ENCODE measurements at regions not wholly inside any gene's neighbourhood (a gene's known extent, or its start where the extent isn't known, plus 50 kb on each side); places are given as distances from the start of the nearest gene placed in this dataset.
"Not testable (repeated sequence)": the region's sequence is repeated elsewhere in the genome, so short reads cannot be mapped to it uniquely, and the experiment has no call there.

DNA sequence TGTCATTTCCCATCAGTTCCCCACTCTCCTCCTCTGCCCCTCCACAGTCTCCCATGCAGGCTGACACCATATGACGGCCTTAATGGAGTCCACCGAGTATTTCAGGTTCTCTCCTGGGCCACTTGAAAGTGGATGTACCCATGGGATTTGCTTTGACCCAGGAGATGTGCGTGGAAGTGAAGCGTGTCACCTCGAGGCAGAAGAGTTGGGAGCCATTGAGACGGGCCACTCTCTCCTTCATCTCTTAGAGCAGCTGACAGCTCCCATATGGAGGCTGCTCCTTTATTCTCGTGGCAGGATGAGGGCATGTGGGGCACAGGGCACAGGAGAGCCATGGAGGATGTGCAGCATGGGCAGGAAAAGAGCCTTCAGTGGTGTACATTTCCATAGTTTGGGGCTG lies 144.7 kb upstream of the CRYM start:
- DNase-seq: not testable (repeated sequence)

- peak in 1 of 2 donors; percentile 38 for DNase-seq
Measured at GRCh38 chr16:21404699-21405098, 126.6 kb upstream of the CRYM start.

DNA sequence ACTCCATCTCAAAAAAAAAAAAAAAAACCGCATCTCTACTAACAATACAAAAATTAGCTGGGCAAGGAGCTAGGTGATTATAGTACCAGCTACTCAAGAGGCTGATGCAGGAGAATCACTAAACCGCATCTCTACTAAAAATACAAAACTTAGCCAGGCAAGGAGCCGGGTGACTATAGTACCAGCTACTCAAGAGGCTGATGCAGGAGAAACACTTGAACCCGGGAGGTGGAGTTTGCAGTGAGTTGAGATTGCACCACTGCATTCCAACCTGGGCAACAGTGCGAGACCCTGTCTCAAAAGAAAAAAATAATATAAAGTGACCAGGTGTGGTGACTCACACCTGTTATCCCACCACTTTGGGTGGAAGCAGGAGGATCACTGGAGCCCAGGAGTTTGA lies 119.8 kb upstream of the CRYM start:
- DNase-seq: not testable (repeated sequence)

DNA sequence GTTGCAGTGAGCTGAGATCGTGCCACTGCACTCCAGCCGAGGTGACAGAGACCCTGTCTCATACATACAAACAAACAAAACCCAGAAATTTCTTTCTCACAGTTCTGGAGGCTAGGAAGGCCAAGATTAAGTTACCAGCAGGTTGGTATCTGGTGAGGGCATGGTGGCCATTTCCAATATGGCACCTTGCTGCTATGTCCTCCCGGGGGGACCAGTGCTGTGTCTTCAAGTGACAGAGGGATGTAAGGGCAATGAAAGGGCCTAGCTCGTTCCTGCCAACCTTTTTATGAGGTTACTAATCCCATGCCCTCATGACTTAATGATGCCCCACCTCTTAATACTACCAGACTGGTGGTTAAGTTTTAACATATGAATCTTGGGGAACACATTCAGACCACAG lies 118.5 kb upstream of the CRYM start:
- DNase-seq: not testable (repeated sequence)

- DNase-seq: not testable (repeated sequence)
Measured at GRCh38 chr16:21390634-21391033, 112.5 kb upstream of the CRYM start.

GRCh38 chr16:21389860-21390259 lies 111.8 kb upstream of the CRYM start:
- DNase-seq: not testable (repeated sequence)

DNA sequence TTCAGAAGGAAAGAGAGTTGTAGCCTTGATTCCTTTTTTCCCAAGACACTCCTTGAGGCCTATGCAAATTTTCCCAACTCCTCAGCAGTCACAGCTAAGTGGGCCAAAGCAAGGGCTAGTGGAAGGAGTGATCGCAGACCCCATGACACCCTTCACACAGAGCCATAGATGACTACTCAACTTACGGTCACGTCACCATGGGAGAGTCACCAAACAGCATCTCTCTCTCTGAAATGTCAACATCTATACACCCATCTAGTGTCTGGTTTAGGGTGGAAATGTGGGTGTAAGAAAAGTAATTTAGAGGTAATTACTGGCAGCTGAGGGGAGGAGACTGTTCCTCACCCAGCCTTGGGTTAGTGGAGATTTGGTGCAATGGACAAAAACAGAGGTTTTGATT lies 109.7 kb upstream of the CRYM start:
- DNase-seq: not testable (repeated sequence)

DNA sequence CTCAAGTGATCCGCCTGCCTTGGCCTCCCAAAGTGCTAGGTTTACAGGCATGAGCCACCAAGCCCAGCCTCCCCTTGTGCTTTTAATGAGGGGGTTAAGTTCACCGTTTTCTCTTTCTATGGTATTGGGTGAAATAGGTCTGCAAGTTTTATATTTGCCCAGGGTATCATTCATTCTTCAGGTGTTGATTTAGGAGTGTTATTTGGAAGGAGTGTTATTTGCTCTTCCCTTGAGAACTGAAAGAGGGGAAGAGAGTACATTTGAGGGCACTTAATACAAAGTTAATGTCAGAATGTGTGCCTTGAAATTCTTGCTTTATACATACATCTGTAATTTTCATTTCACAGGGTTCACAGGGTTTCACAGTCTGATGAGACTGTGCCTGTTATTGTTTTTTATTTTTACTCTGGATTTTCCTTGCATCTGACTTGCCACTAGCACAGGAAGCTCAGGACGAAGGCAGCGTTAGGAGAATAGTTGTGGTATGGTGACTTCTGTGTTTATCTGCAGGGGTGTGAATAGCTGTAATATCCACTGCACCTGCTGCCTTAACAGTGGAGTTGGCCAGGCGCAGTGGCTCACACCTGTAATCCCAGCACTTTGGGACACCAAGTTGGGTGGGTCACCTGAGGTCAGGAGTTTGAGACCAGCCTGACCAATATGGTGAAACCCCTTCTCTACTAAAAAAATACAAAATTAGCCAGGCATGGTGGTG lies 108.3 kb upstream of the CRYM start:
- not testable (repeated sequence) for DNase-seq

GRCh38 chr16:21383682-21384081 lies 105.6 kb upstream of the CRYM start:
- not testable (repeated sequence) for DNase-seq

GRCh38 chr16:21379645-21380044 lies 101.6 kb upstream of the CRYM start:
- DNase-seq: peak in 1 of 2 donors; percentile 56

DNA sequence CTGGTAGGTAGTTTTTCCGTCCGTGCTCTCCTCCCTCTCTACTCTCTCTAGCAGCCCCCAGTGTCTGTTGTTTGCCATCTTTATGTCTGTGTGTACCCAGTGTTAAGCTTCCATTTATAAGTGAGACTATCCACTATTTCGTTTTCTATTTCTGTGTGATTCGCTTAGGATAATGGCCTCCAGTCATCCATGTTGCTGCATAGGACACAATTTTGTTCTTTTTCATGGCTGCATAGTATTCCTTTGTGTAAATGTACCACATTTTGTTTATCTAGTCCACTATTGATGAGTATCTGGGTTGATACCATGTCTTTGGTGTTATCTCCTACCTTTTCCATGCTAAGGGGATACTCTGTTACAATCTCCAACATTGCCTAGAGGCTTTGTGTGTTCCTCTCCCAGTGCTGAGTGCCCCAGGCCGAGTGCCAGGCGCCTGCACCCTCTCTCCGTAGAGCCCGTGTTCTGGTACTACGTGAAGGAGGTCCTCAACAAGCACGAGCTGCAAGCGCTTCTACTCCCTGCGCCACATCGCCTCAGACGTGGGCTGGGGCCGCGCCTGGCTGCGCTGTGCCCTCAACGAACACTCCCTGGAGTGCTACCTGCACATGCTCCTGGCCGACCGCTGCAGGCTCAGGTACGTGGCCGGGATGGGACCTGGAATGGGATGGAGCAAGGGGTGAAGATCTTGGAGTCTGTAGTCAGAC lies 98.3 kb upstream of the CRYM start:
- DNase-seq: not testable (repeated sequence)

DNA sequence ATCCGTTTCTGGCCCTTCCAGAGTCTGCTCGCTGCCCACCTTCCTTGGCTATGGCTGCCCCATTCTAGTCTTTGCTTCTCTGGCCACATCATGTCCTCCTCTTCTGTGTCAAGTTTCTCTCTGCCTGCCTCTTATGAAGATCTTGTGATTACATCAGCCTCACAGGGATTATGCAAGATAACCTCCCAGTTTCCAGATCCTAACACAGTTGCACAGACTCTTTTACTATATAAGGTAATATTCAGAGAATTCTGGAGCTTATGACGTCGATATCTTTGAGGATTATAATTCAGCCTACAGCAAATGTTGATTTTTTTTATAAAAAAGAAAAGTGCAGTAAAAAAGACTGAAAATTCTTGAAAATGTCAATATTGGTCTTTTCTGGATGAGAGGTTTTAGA lies 97.2 kb upstream of the CRYM start:
- not testable (repeated sequence) for DNase-seq

GRCh38 chr16:21373454-21373853 lies 95.4 kb upstream of the CRYM start:
- DNase-seq: not testable (repeated sequence)

DNA sequence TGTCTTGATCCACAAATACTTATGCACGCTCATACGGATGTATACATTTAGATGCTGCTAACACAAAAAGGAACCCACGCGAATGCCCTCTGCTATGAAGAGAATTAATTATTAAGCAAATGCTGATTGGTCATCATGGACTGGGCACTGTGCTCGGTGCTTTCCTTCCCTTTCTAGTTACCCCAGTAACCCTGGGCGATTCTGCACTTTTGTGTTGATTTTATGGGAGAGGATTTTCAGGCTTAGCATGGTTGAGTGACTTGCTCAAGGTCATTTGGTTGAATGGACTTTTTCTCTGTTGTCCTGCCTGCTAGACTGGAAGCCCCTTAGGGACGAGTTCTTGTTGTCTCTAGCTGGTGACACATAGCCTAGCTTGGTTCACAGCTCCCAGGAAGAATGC lies 94.8 kb upstream of the CRYM start:
- not testable (repeated sequence) for DNase-seq

DNA sequence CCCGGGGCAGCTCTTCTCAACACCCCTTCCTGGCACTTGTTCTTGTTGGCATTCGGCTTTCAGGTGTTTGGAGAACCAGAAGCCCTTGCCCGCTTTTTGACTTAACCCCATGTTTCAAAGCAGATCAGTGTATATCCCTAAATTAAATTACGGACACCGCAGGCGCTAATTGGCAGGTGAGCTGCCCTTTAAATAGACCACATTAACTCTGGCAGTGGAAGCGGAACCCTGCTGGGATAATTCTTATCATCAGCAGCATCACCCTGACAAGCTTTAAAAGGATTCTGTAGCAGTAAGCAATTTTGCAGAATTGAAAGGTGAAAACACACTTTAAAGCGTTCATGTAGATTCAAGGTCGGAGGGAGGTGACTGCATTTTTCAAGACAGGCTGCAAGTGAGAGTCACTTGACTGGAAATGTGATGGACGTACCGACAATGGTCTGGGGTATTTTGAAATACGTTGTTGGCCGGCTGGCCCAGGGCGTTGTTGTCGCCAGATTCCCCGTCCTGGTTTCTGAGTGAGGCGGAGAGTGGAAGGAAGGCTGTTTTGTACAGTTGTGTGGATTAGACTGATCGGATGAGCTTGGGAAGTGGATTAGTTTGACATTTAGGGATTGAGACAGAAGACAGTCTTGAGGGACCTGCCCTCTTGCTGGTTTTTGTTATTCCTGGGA lies 94.2 kb upstream of the CRYM start:
- DNase-seq: not testable (repeated sequence)

DNA sequence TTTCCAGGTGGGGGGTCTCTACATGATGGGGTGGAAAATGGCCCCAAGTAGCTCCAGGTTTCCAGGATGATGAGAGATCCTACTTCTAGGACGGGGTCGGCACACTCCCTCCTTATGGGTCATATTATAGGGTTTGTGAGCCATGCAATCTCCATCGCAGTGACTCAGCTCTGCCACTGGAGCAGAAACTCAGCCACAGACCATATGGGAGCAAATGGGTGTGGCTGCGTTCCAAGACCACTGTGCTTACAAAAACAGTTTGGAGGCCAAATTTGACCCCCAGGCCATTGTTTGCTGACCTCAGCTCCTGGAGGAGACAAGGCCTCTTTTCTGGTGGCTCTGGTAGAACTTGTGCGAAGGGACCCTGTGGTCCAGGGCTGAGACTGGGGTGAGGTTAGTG lies 92.7 kb upstream of the CRYM start:
- not testable (repeated sequence) for DNase-seq

GRCh38 chr16:21368973-21369942 lies 91.2 kb upstream of the CRYM start:
- DNase-seq: not testable (repeated sequence)

- peak in 1 of 2 donors; percentile 23 for DNase-seq
Measured at GRCh38 chr16:21367733-21368421, 89.8 kb upstream of the CRYM start.

DNA sequence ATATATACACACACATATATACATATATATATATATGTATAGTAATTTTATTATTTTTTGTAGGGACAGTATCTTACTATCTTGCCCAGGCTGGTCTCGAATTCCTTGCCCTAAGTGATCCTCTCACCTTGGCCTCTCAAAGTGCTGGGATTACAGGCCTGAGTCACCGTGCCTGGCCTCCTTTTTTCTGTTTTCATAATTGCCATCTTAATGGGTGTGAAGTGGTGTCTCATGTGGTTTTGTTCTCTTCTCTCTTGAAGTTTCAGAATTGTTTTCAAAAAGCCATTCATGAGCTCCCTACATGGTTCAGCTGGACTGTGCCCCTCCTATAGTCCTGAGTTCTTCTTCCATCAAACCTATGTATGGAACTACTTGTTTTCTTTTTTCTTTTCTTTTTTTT lies 88.9 kb upstream of the CRYM start:
- DNase-seq: not testable (repeated sequence)

DNA sequence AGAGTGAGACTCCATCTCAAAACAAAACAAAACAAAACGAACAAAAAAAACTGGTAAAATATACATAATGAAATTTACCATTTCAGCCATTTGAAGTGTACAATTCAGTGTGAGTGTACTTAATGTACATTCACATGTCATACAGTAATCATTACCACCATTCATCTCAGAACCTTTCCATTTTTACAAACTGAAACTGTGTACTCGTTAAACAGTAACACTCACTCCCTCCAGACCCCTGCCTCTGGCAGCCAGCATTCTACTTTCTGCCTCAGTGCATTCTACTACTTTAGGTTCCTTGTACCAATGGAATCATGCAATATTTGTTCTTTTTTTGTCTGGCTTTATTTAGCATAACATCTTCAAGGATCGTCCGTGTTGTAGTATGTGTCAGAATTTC lies 87.5 kb upstream of the CRYM start:
- DNase-seq: not testable (repeated sequence)

- peak in 1 of 2 donors; percentile 72 for DNase-seq
Measured at GRCh38 chr16:21363550-21364223, 85.6 kb upstream of the CRYM start.

Data from CD4-positive, alpha-beta T cell treated with Interleukin-4 for 1 hour (primary cell).